Choroid plexus epithelial cell (primary cell): ENCODE measurements at regions not wholly inside any gene's neighbourhood (a gene's known extent, or its start where the extent isn't known, plus 50 kb on each side); places are given as distances from the start of the nearest gene placed in this dataset.

ENCODE experiments used
- DNase-seq: peaks from one replicate; pipeline ENCODE4 v3.0.0-alpha.2; 2010; ENCODE audit warnings: low read depth
- H3K4me3 ChIP-seq: 2 replicates; pipeline ENCODE4 v1.5.1; 2011; ENCODE audit warnings: low read depth, mild to moderate bottlenecking, control low read depth, low read length, moderate library complexity
- TF ChIP-seq, protein P1 (sequence below): conservative IDR thresholded peaks from 2 replicates; pipeline ENCODE4 v1.5.1; 2011; ENCODE audit warnings: low read depth, mild to moderate bottlenecking, control low read depth, inconsistent platforms, low read length, moderate library complexity

DNA sequence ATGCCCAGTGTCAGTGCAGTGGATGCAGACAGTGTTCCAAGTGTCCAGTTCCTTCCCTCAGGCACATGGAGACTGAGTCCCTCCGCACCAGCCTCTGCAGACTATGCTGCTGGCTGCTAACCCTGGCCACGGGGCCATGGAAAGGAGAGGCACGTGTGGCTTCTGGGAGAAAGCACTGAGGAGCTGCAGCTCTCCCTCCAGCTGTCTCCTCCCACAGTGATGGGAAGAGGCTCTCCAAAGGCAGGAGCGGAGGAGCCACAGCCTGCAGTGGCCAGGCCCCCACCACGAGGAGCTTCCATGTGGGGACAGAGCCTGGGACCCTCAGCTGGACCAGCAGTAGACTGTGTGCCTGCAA, 141.1 kb downstream of the NDUFA10 start:
- TF ChIP-seq, protein P1, sequence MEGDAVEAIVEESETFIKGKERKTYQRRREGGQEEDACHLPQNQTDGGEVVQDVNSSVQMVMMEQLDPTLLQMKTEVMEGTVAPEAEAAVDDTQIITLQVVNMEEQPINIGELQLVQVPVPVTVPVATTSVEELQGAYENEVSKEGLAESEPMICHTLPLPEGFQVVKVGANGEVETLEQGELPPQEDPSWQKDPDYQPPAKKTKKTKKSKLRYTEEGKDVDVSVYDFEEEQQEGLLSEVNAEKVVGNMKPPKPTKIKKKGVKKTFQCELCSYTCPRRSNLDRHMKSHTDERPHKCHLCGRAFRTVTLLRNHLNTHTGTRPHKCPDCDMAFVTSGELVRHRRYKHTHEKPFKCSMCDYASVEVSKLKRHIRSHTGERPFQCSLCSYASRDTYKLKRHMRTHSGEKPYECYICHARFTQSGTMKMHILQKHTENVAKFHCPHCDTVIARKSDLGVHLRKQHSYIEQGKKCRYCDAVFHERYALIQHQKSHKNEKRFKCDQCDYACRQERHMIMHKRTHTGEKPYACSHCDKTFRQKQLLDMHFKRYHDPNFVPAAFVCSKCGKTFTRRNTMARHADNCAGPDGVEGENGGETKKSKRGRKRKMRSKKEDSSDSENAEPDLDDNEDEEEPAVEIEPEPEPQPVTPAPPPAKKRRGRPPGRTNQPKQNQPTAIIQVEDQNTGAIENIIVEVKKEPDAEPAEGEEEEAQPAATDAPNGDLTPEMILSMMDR: no peak
- no peak overlapping the region for H3K4me3 ChIP-seq
- no peak for DNase-seq

DNA sequence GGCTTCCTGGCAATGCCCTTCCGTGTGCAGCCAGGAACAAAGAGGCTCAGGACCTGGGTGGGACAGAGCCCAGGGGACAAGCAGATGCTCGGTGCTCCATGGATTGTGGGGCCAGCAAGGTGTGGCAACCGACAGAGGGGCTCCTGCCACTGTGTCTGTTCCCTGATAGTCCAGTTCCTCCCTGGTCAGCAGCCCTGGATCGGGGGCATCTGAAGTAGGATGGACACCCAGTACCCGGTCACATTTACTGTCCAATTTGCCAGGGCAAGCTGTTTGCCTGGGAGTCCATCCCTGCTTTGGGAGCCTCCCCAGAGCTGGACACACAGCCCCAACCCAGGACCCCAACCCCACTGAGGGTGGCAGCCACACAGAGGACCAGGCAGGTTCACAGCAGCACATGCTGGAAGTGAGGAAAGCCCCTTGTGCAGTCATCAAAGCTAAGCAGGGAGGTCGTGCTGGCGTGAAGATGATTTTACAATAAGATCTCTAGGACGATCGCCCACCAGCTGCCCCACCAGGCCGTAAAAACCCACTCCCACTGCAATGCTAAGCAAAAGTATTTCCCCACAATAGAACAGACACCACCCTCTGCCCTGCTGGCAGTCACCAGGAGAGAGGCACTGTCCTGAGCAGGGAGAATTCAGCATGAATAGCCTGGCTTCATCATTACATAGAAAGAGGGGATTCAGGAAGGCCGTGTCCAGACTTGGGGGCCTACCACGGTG, 141.7 kb downstream of the NDUFA10 start:
- no peak overlapping the region for H3K4me3 ChIP-seq

DNA sequence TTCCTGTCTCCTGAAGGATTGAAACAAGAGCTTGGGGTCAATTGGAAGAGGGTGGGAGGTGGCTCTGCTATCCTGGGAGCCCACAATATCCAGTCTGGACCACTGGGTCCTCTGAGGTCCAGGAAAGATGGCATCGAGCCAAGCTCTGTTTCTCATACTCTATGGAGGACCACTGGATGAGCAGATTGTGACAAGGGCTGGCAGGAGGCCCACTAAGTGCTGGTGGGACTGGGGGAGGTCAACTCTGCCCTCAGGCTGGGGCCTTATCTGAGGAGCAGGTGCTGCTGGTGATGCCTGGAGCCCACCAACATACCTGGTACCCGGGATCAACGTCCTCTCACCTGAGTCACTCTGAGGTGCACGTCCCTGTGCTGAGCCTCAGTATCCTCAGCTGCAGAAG, 142.4 kb downstream of the NDUFA10 start:
- H3K4me3 ChIP-seq: no peak overlapping the region
- TF ChIP-seq, protein P1: no peak
- no peak for DNase-seq

More for the DNA sequence above, 141.7 kb downstream of the NDUFA10 start:
- DNase-seq: no peak
- TF ChIP-seq, protein P1: no peak

DNA sequence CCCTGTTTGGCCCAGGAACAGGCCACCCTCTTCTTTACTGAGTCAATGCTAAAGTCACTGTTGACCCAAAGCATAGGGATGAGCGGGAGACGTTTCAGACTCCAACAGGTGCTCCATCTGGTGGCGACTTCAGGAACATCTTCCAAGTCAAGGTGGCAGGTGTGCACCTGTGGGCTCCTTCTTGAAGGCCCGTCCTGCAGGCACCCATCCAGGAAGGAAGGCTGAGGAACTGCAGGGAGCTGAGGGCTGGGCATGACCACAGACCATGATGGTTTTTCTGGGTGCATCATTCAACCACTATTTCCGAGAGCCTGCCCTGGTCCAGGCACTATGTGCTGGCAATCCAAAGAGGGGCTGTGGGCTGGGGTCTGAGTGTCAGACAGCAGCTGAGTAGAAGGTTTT, 142.8 kb downstream of the NDUFA10 start:
- DNase-seq: peak; percentile 53
- TF ChIP-seq, protein P1: peak; percentile 64
- no peak overlapping the region for H3K4me3 ChIP-seq

DNA sequence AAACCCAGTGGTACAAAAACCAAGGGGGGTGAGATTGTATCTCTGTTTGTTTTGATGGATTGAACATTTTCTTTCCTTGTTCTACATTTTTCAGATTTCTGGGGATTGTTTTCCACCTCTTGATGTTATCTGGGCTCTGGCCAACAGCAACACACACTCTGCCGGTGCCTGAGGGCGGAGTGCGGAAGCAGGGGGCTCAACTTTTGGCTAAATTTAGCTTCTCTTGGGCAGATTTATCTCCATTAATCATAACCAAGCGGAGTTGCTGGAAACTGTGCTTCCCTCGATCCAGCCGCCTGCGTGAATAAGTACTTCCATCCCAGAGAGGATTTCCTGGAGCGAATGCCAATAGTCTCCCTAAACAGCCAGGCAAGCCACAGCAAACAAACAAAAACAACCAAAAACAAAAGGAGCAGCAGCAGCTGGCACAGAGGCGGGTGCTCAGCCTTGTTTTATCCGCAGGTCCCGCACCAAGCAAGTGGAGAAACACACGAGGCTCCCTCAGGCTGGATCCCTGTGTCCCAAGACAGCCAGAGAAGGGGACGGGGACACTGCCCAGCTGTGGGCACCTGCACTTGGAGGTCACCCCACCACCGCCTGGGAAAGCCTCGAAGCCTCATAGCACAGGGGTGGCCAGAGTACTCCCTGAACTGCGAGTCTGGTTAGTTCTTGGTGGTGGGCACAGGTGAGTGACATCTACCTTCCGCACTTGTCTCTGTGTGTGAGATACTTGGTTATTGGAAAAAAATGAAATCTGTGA, 143.4 kb downstream of the NDUFA10 start:
- TF ChIP-seq, protein P1: no peak
- DNase-seq: peak; percentile 52
- no peak overlapping the region for H3K4me3 ChIP-seq

DNA sequence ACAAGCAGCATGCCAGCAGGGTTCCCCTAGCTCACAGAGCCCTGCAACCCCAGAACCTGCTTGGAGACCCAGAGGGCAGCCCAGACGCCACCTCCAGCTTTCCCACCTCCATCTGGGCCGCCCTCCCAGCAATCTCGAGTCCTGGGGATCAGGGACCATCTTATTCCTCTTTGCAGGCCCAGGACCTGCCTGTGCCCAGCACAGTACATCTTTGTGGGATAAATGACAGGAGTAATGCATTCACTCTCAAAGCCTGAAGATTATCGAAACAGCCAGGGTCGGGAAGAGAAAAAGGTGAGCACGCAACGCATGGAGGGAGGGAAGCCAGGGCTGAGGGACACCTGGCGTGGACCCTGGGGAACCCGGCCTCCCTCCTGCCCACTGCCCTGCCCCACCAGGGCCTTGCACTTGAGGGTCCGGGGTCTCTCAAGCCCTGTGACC, 144.1 kb downstream of the NDUFA10 start:
- H3K4me3 ChIP-seq: no peak overlapping the region
- TF ChIP-seq, protein P1: no peak
- no peak for DNase-seq
